ENCODE measurements at regions not wholly inside any gene's neighbourhood (a gene's known extent, or its start where the extent isn't known, plus 50 kb on each side); places are given as distances from the start of the nearest gene placed in this dataset.

GRCh38 chr5:170159947-170160346, 54.2 kb downstream of the FOXI1 start:
- no peak for DNase-seq

GRCh38 chr5:170161069-170161468, 55.4 kb downstream of the FOXI1 start:
- DNase-seq, result no peak

GRCh38 chr5:170162631-170163321, 57.1 kb downstream of the FOXI1 start:
- no peak for DNase-seq

GRCh38 chr5:170164087-170164486, 58.4 kb downstream of the FOXI1 start:
- DNase-seq, result no peak

GRCh38 chr5:170164921-170165320, 59.2 kb downstream of the FOXI1 start:
- no peak for DNase-seq

- DNase-seq, result no peak
Observed at GRCh38 chr5:170166101-170166500, 60.4 kb downstream of the FOXI1 start.

- no peak for DNase-seq
Observed at GRCh38 chr5:170168002-170168401, 62.3 kb downstream of the FOXI1 start.

GRCh38 chr5:170168797-170169196, 63.1 kb downstream of the FOXI1 start:
- no peak for DNase-seq

GRCh38 chr5:170169996-170170395, 62.8 kb upstream of the C5orf58 start:
- DNase-seq, result no peak

- DNase-seq, result no peak
Observed at GRCh38 chr5:170171811-170172210, 61.0 kb upstream of the C5orf58 start.

GRCh38 chr5:170173227-170173626, 59.6 kb upstream of the C5orf58 start:
- peak; percentile 35 for DNase-seq

- no peak for DNase-seq
Observed at GRCh38 chr5:170173647-170174046, 59.1 kb upstream of the C5orf58 start.

- DNase-seq, result no peak
Observed at GRCh38 chr5:170176916-170177315, 55.9 kb upstream of the C5orf58 start.

- DNase-seq, result no peak
Observed at GRCh38 chr5:170178814-170179213, 54.0 kb upstream of the C5orf58 start.

- no peak for DNase-seq
Observed at GRCh38 chr5:170179626-170180025, 53.2 kb upstream of the C5orf58 start.

GRCh38 chr5:170181902-170182301, 50.9 kb upstream of the C5orf58 start:
- DNase-seq, result no peak

- no peak for DNase-seq
Observed at GRCh38 chr5:170182491-170182890, 50.3 kb upstream of the C5orf58 start.
